GM12873 (cell line): ENCODE measurements at regions not wholly inside any gene's neighbourhood (a gene's known extent, or its start where the extent isn't known, plus 50 kb on each side); places are given as distances from the start of the nearest gene placed in this dataset.
A peak's percentile ranks its signal among the peaks of the same experiment; 100 is the strongest.

Experiments used
- CTCF ChIP-seq: IDR thresholded peaks from 2 replicates; pipeline ENCODE4 v1.5.1; 2012; ENCODE audit warnings: low read depth, mild to moderate bottlenecking, moderate library complexity, low read length, control low read depth; ENCODE audit not compliant: insufficient read depth; ENCODE audit errors: missing control alignments

- no peak for TF ChIP-seq CTCF
These were observed 50.7 kb upstream of the USP7 start for GRCh38 chr16:9014389-9014788.

GRCh38 chr16:9015489-9015888, 51.8 kb upstream of the USP7 start:
- no peak for TF ChIP-seq CTCF

GRCh38 chr16:9016824-9017223, 53.1 kb upstream of the USP7 start:
- no peak for TF ChIP-seq CTCF

- no peak for TF ChIP-seq CTCF
These were observed 63.5 kb upstream of the USP7 start for GRCh38 chr16:9027070-9027799.

- no peak for TF ChIP-seq CTCF
These were observed 60.3 kb upstream of the HAPSTR1 start for GRCh38 chr16:9031107-9031506.

GRCh38 chr16:9033125-9033830, 58.2 kb upstream of the HAPSTR1 start:
- peak; percentile 54 for TF ChIP-seq CTCF

- TF ChIP-seq CTCF = no peak
These were observed 57.4 kb upstream of the HAPSTR1 start for GRCh38 chr16:9034056-9034455.
